A673 (cell line): ENCODE measurements at regions not wholly inside any gene's neighbourhood (a gene's known extent, or its start where the extent isn't known, plus 50 kb on each side); places are given as distances from the start of the nearest gene placed in this dataset.

Experiments
- EZH2 ChIP-seq: fragments of 200-600 bp; sonication (generic); IDR thresholded peaks from 2 replicates; pipeline ENCODE4 v1.6.1; 2017; ENCODE audit warnings: borderline replicate concordance, low read depth, mild to moderate bottlenecking, mixed read lengths, antibody characterized with exemption, low read length; ENCODE audit not compliant: poor library complexity, severe bottlenecking
- TF ChIP-seq, protein P1 (sequence below): fragments of 300-800, 200-600 bp; sonication (generic); conservative IDR thresholded peaks from 2 replicates; pipeline ENCODE4 v1.5.1; 2017; ENCODE audit warnings: low read depth, mild to moderate bottlenecking, antibody characterized with exemption, low read length, moderate library complexity, mixed read lengths

DNA sequence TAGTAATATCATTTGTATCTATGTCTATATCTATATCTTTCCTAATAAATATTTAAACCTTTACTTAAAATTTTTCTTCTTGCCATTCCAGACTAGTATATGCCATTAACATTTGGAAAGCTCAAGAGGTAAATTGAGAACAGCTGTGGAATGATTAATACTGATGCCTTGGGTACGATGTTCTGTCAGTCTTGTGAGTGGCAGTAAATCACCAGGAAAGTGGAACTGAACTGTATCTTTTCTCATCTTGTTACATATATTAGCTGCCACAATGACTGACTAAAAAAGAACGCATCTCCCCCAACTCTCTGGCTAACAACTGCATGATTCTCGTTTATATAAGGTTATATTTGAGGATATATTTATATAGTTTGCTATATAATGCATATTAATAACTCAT lies 137.0 kb upstream of the ASCC3 start:
- no peak for TF ChIP-seq EZH2
- TF ChIP-seq, protein P1, sequence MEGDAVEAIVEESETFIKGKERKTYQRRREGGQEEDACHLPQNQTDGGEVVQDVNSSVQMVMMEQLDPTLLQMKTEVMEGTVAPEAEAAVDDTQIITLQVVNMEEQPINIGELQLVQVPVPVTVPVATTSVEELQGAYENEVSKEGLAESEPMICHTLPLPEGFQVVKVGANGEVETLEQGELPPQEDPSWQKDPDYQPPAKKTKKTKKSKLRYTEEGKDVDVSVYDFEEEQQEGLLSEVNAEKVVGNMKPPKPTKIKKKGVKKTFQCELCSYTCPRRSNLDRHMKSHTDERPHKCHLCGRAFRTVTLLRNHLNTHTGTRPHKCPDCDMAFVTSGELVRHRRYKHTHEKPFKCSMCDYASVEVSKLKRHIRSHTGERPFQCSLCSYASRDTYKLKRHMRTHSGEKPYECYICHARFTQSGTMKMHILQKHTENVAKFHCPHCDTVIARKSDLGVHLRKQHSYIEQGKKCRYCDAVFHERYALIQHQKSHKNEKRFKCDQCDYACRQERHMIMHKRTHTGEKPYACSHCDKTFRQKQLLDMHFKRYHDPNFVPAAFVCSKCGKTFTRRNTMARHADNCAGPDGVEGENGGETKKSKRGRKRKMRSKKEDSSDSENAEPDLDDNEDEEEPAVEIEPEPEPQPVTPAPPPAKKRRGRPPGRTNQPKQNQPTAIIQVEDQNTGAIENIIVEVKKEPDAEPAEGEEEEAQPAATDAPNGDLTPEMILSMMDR, result no peak
